ENCODE measurements at regions not wholly inside any gene's neighbourhood (a gene's known extent, or its start where the extent isn't known, plus 50 kb on each side); places are given as distances from the start of the nearest gene placed in this dataset.
A peak's percentile ranks its signal among the peaks of the same experiment; 100 is the strongest.

GRCh38 chr6:156725712-156726111, 51.5 kb upstream of the ARID1B start:
- no peak for TF ChIP-seq CTCF (IDR thresholded peaks at IDR 0.05; ENCODE audit: poor library complexity, severe bottlenecking)
- peaks cover 22% of the 10 kb centered on the region for H3K4me1 ChIP-seq (ENCODE audit: insufficient read depth, poor library complexity, severe bottlenecking)

DNA sequence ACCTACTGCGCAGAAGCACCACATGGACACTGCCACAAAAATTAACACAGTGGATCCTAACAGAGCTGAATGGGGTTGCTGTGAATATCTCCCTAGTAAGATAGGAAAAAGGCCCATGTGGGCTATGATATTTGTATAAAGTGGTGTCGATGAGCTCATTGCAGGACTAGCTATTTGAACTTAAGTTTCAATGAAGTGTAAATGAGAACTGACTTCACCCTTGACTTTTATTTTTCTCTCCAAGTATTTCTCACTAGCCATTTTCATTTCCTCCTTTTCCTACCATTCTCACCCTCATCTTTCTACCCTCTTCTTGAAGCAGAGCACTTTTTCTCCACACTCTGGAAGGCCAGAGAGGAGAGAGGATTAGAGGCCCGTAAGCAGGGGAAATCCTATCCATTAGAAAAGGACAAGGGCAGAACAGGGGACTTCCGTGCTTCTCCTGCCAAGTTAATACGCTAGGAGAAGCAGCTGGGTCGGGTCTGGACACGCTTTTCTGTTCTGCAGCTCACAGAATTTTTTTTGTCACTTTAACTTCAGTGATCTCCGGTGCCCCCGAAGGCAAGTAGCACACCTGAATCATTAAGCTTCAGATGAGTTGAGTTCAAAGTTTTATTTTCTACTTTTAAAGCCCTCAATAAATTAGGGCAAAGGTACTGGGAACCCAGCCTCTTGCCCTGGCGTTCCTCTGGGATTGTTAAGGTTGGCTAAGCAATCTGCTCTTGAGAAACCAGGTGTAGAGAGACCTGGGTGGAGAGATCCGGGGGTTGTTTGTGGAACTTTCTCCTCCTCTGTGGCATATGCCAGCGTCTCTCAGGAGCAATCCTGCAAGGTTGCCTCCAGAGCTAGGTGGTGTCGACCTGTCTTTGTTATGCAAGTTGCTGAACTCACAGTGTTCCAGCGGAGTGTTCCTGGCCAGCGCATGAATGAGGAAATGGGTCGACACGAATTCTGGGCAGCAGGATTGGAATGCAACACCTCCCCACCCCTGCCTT, 56.2 kb upstream of the ARID1B start:
- no peaks in the 10 kb centered on the region for H3K9me3 ChIP-seq (ENCODE audit: severe bottlenecking)
- no peak overlapping the region for H3K4me3 ChIP-seq (ENCODE audit: severe bottlenecking)
- peak overlapping the region; percentile 83 for H3K27ac ChIP-seq (ENCODE audit: poor library complexity, severe bottlenecking)
- H3K27me3 ChIP-seq (ENCODE audit: insufficient read depth, poor library complexity, severe bottlenecking) = no peaks in the 10 kb centered on the region
- H3K36me3 ChIP-seq (ENCODE audit: low read depth) = no peaks in the 10 kb centered on the region
- no peak for TF ChIP-seq CTCF (IDR thresholded peaks at IDR 0.05; ENCODE audit: poor library complexity, severe bottlenecking)
- peaks cover 27% of the 10 kb centered on the region for H3K4me1 ChIP-seq (ENCODE audit: insufficient read depth, poor library complexity, severe bottlenecking)
- ATAC-seq (ENCODE audit: low read depth) (peak; percentile 51), DNase-seq (ENCODE audit: low spot score) (no peak)

More at GRCh38 chr6:156725712-156726111, 51.5 kb upstream of the ARID1B start:
- no peak overlapping the region for H3K4me3 ChIP-seq (ENCODE audit: severe bottlenecking)
- ATAC-seq (ENCODE audit: low read depth) = no peak
- no peak overlapping the region for H3K27ac ChIP-seq (ENCODE audit: poor library complexity, severe bottlenecking)
- no peaks in the 10 kb centered on the region for H3K9me3 ChIP-seq (ENCODE audit: severe bottlenecking)
- no peak for DNase-seq (ENCODE audit: low spot score)
- H3K27me3 ChIP-seq (ENCODE audit: insufficient read depth, poor library complexity, severe bottlenecking) = no peaks in the 10 kb centered on the region
- no peaks in the 10 kb centered on the region for H3K36me3 ChIP-seq (ENCODE audit: low read depth)

DNA sequence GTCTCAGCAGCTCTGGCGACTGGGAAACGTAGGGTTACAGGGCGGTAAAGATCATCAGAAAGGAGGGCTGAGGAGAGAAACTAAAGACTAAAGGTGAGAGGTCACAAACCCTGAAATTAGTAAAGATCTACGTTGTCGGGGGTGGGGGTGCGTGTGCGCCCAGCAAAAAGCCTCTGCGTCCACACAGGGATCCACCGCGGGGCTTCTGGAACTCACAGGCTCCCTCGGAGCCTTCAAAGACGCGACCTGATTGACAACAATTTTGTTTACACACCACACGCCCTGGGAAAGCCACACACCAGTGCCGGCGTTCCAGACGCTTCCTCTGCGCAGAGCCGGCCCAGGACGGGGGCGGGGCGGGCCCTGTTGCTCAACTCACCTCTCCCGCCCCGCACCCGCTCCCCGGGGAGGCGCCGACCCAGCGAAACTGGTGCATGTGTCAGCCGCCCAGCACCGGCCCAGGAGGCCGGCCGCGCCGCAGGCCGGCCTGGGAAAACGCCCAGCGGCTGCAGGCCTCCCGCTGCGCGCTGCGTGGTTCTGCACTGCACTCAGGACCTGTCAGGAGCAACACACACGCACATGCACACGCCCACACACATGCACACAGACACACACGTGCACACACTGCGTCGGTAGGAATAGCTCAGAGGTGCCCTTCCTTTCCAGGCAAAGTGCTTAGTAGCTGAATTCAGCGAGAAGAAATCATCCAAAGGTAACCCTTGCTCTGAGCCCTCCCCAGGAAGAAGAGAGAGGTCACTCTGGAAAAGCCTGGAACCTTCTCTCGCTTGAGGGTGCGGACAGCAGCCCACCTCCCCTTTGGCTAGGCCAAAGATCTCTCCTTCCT, 57.2 kb upstream of the ARID1B start:
- H3K36me3 ChIP-seq (ENCODE audit: low read depth) = no peaks in the 10 kb centered on the region
- DNase-seq (ENCODE audit: low spot score) = peak; percentile 94
- ATAC-seq (ENCODE audit: low read depth) = peak; percentile 93
- H3K27me3 ChIP-seq (ENCODE audit: insufficient read depth, poor library complexity, severe bottlenecking) = no peaks in the 10 kb centered on the region
- no peak for TF ChIP-seq CTCF (IDR thresholded peaks at IDR 0.05; ENCODE audit: poor library complexity, severe bottlenecking)
- H3K4me3 ChIP-seq (ENCODE audit: severe bottlenecking) = no peak overlapping the region
- H3K27ac ChIP-seq (ENCODE audit: poor library complexity, severe bottlenecking) = peak overlapping the region; percentile 83
- peaks cover 27% of the 10 kb centered on the region for H3K4me1 ChIP-seq (ENCODE audit: insufficient read depth, poor library complexity, severe bottlenecking)
- no peaks in the 10 kb centered on the region for H3K9me3 ChIP-seq (ENCODE audit: severe bottlenecking)

DNA sequence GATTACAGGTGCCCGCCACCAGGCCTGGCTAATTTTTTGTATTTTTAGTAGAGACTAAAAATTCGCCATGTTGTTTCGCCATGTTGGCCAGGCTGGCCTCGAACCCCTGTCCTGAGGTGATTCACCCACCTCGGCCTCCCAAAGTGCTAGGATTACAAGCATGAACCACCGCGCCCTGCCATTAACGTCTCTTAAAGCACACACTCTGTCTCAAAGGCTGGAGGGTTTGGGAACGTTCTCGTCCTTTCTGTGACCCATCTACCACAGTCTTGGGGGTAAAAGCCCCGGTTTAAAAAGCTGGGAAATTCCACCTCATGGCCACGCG, 57.8 kb upstream of the ARID1B start:
- no peak for DNase-seq (ENCODE audit: low spot score)
- Histone ChIP-seq H3K27me3 (ENCODE audit: insufficient read depth, poor library complexity, severe bottlenecking) (no peaks in the 10 kb centered on the region), H3K36me3 (ENCODE audit: low read depth) (no peaks in the 10 kb centered on the region), H3K4me1 (ENCODE audit: insufficient read depth, poor library complexity, severe bottlenecking) (peaks cover 27% of the 10 kb centered on the region), H3K9me3 (ENCODE audit: severe bottlenecking) (no peaks in the 10 kb centered on the region), H3K4me3 (ENCODE audit: severe bottlenecking) (no peak overlapping the region), H3K27ac (ENCODE audit: poor library complexity, severe bottlenecking) (peak overlapping the region; percentile 83)
- no peak for ATAC-seq (ENCODE audit: low read depth)
- no peak for TF ChIP-seq CTCF (IDR thresholded peaks at IDR 0.05; ENCODE audit: poor library complexity, severe bottlenecking)

Measured in RWPE2 (cell line).